ENCODE measurements at regions not wholly inside any gene's neighbourhood (a gene's known extent, or its start where the extent isn't known, plus 50 kb on each side); places are given as distances from the start of the nearest gene placed in this dataset.
A peak's percentile ranks its signal among the peaks of the same experiment; 100 is the strongest.

GRCh38 chr3:18234717-18235335, 190.3 kb downstream of the SATB1 start:
- no CpG with 5 or more reads among the region's 4 CpGs for WGBS (ENCODE audit: extremely low coverage, insufficient coverage, low lambda C conversion rate)
- Histone ChIP-seq H4K8ac (ENCODE audit: low read depth, low read length) (no peak overlapping the region), H3K4me3 (ENCODE audit: low read length) (no peak overlapping the region), H3K4ac (ENCODE audit: low read depth, low read length) (no peak overlapping the region), H3K18ac (ENCODE audit: low read length) (peak overlapping the region; percentile 80), H3K27ac (ENCODE audit: low read depth, low read length) (peak overlapping the region; percentile 23), H3K4me2 (ENCODE audit: low read length) (no peak overlapping the region), H3K9ac (ENCODE audit: low read length) (no peak overlapping the region), H3K27me3 (ENCODE audit: insufficient read depth, low read length, poor library complexity) (no peaks in the 10 kb centered on the region), H4K5ac (ENCODE audit: low read length) (no peak overlapping the region), H3K79me1 (ENCODE audit: low read length) (no peaks in the 10 kb centered on the region), H2AK5ac (ENCODE audit: low read length) (no peak overlapping the region), H2BK120ac (ENCODE audit: low read depth, low read length) (peak overlapping the region; percentile 61), H3K56ac (ENCODE audit: low read length) (no peak overlapping the region), H3K36me3 (ENCODE audit: control insufficient read depth, insufficient read depth, low read length) (no peaks in the 10 kb centered on the region), H3K23ac (ENCODE audit: low read length) (no peak overlapping the region), H3K79me2 (ENCODE audit: control insufficient read depth, insufficient read depth, low read length) (no peaks in the 10 kb centered on the region), H2BK5ac (ENCODE audit: low read length) (peak overlapping the region; percentile 10), H3K4me1 (ENCODE audit: control insufficient read depth, low read depth, low read length) (peaks cover 16% of the 10 kb centered on the region), H2BK15ac (replicated peaks; ENCODE audit: low read depth) (no peak overlapping the region)
- DNase-seq = peak; percentile 49

DNA sequence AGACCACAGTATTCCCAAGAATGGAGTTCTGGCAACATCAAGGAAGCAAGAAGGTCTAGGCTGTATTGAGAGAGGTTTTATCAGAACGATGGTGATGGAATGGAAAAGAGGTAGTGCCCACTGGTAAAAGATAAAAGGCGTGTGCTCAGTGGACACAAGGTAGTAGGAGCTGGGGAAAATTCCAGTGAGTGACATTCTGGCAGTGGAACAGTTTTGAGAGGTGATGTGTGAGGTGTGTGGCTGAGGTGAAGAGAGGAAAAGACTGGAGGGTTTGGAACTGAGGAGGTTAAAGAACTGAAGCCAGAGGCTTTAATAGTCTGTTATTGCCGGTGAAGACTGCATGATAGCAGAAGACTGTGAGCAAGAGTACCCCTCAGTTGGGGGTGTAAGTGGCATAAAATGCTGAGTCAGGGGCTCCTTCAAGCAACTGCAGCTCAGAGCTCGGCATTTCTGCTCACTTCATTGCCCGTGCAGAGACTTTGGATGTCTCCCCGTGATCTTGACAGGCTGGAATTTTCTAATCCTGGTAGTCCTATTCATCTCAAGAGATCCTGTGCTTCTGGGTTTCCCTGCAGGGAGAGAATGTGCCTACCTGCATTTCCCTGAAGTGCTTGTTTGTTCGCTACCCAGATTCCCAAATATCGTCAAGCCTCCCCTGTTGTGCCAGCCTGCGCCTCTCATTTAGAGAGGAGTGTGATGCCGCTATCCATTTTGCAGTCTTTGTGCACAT, 191.0 kb downstream of the SATB1 start:
- H3K27ac ChIP-seq (ENCODE audit: low read depth, low read length) = peak overlapping the region; percentile 87
- no peak overlapping the region for H3K4me3 ChIP-seq (ENCODE audit: low read length)
- peak overlapping the region; percentile 7 for H3K4ac ChIP-seq (ENCODE audit: low read depth, low read length)
- peak overlapping the region; percentile 40 for H2AK5ac ChIP-seq (ENCODE audit: low read length)
- peaks cover 16% of the 10 kb centered on the region for H3K4me1 ChIP-seq (ENCODE audit: control insufficient read depth, low read depth, low read length)
- H3K27me3 ChIP-seq (ENCODE audit: insufficient read depth, low read length, poor library complexity) = no peaks in the 10 kb centered on the region
- H3K79me2 ChIP-seq (ENCODE audit: control insufficient read depth, insufficient read depth, low read length) = no peaks in the 10 kb centered on the region
- no CpG with 5 or more reads among the region's 10 CpGs for WGBS (ENCODE audit: extremely low coverage, insufficient coverage, low lambda C conversion rate)
- H2BK5ac ChIP-seq (ENCODE audit: low read length) = peak overlapping the region; percentile 87
- no peak overlapping the region for H3K9ac ChIP-seq (ENCODE audit: low read length)
- no peaks in the 10 kb centered on the region for H3K36me3 ChIP-seq (ENCODE audit: control insufficient read depth, insufficient read depth, low read length)
- H2BK15ac ChIP-seq (replicated peaks; ENCODE audit: low read depth) = no peak overlapping the region
- peak overlapping the region; percentile 39 for H3K18ac ChIP-seq (ENCODE audit: low read length)
- DNase-seq = peak; percentile 87
- peak overlapping the region; percentile 48 for H2BK120ac ChIP-seq (ENCODE audit: low read depth, low read length)
- H3K23ac ChIP-seq (ENCODE audit: low read length) = no peak overlapping the region
- no peak overlapping the region for H3K4me2 ChIP-seq (ENCODE audit: low read length)
- no peaks in the 10 kb centered on the region for H3K79me1 ChIP-seq (ENCODE audit: low read length)
- H3K56ac ChIP-seq (ENCODE audit: low read length) = peak overlapping the region; percentile 40
- no peak overlapping the region for H4K8ac ChIP-seq (ENCODE audit: low read depth, low read length)
- no peak overlapping the region for H4K5ac ChIP-seq (ENCODE audit: low read length)

- no CpG with 5 or more reads among the region's 3 CpGs for WGBS (ENCODE audit: extremely low coverage, insufficient coverage, low lambda C conversion rate)
- Histone ChIP-seq H3K18ac (ENCODE audit: low read length) (no peak overlapping the region), H3K4me2 (ENCODE audit: low read length) (no peak overlapping the region), H2BK15ac (replicated peaks; ENCODE audit: low read depth) (no peak overlapping the region), H4K5ac (ENCODE audit: low read length) (no peak overlapping the region), H3K36me3 (ENCODE audit: control insufficient read depth, insufficient read depth, low read length) (no peaks in the 10 kb centered on the region), H3K23ac (ENCODE audit: low read length) (no peak overlapping the region), H4K8ac (ENCODE audit: low read depth, low read length) (no peak overlapping the region), H2AK5ac (ENCODE audit: low read length) (no peak overlapping the region), H3K27ac (ENCODE audit: low read depth, low read length) (no peak overlapping the region), H3K4me1 (ENCODE audit: control insufficient read depth, low read depth, low read length) (peaks cover 16% of the 10 kb centered on the region), H2BK5ac (ENCODE audit: low read length) (no peak overlapping the region), H3K56ac (ENCODE audit: low read length) (no peak overlapping the region), H3K4me3 (ENCODE audit: low read length) (no peak overlapping the region), H3K4ac (ENCODE audit: low read depth, low read length) (no peak overlapping the region), H3K79me2 (ENCODE audit: control insufficient read depth, insufficient read depth, low read length) (no peaks in the 10 kb centered on the region), H3K79me1 (ENCODE audit: low read length) (no peaks in the 10 kb centered on the region), H3K27me3 (ENCODE audit: insufficient read depth, low read length, poor library complexity) (no peaks in the 10 kb centered on the region), H2BK120ac (ENCODE audit: low read depth, low read length) (no peak overlapping the region), H3K9ac (ENCODE audit: low read length) (no peak overlapping the region)
- DNase-seq = no peak
Measured at GRCh38 chr3:18232317-18232716, 192.8 kb downstream of the SATB1 start.

GRCh38 chr3:18228060-18228459, 197.1 kb downstream of the SATB1 start:
- no peak overlapping the region for H3K27ac ChIP-seq (ENCODE audit: low read depth, low read length)
- no peak for DNase-seq
- H2BK5ac ChIP-seq (ENCODE audit: low read length) = no peak overlapping the region
- no peaks in the 10 kb centered on the region for H3K79me2 ChIP-seq (ENCODE audit: control insufficient read depth, insufficient read depth, low read length)
- no peak overlapping the region for H3K4me3 ChIP-seq (ENCODE audit: low read length)
- H3K23ac ChIP-seq (ENCODE audit: low read length) = no peak overlapping the region
- no peak overlapping the region for H3K9ac ChIP-seq (ENCODE audit: low read length)
- no peak overlapping the region for H3K4me2 ChIP-seq (ENCODE audit: low read length)
- no peak overlapping the region for H3K18ac ChIP-seq (ENCODE audit: low read length)
- no peaks in the 10 kb centered on the region for H3K27me3 ChIP-seq (ENCODE audit: insufficient read depth, low read length, poor library complexity)
- H2BK15ac ChIP-seq (replicated peaks; ENCODE audit: low read depth) = no peak overlapping the region
- WGBS (ENCODE audit: extremely low coverage, insufficient coverage, low lambda C conversion rate) = no CpG with 5 or more reads among the region's 1 CpG
- no peaks in the 10 kb centered on the region for H3K36me3 ChIP-seq (ENCODE audit: control insufficient read depth, insufficient read depth, low read length)
- no peak overlapping the region for H2AK5ac ChIP-seq (ENCODE audit: low read length)
- H3K79me1 ChIP-seq (ENCODE audit: low read length) = no peaks in the 10 kb centered on the region
- no peak overlapping the region for H3K56ac ChIP-seq (ENCODE audit: low read length)
- H3K4ac ChIP-seq (ENCODE audit: low read depth, low read length) = no peak overlapping the region
- no peak overlapping the region for H4K8ac ChIP-seq (ENCODE audit: low read depth, low read length)
- H4K5ac ChIP-seq (ENCODE audit: low read length) = no peak overlapping the region
- H2BK120ac ChIP-seq (ENCODE audit: low read depth, low read length) = no peak overlapping the region
- H3K4me1 ChIP-seq (ENCODE audit: control insufficient read depth, low read depth, low read length) = no peaks in the 10 kb centered on the region

- Histone ChIP-seq H3K27ac (ENCODE audit: low read depth, low read length) (no peak overlapping the region), H3K18ac (ENCODE audit: low read length) (no peak overlapping the region), H3K4me2 (ENCODE audit: low read length) (no peak overlapping the region), H3K56ac (ENCODE audit: low read length) (no peak overlapping the region), H3K36me3 (ENCODE audit: control insufficient read depth, insufficient read depth, low read length) (no peaks in the 10 kb centered on the region), H3K4ac (ENCODE audit: low read depth, low read length) (no peak overlapping the region), H4K5ac (ENCODE audit: low read length) (no peak overlapping the region), H3K4me3 (ENCODE audit: low read length) (no peak overlapping the region), H3K23ac (ENCODE audit: low read length) (no peak overlapping the region), H3K27me3 (ENCODE audit: insufficient read depth, low read length, poor library complexity) (no peaks in the 10 kb centered on the region), H3K9ac (ENCODE audit: low read length) (no peak overlapping the region), H4K8ac (ENCODE audit: low read depth, low read length) (no peak overlapping the region), H3K79me2 (ENCODE audit: control insufficient read depth, insufficient read depth, low read length) (no peaks in the 10 kb centered on the region), H2BK120ac (ENCODE audit: low read depth, low read length) (no peak overlapping the region), H2AK5ac (ENCODE audit: low read length) (no peak overlapping the region), H2BK15ac (replicated peaks; ENCODE audit: low read depth) (no peak overlapping the region), H2BK5ac (ENCODE audit: low read length) (no peak overlapping the region), H3K79me1 (ENCODE audit: low read length) (no peaks in the 10 kb centered on the region), H3K4me1 (ENCODE audit: control insufficient read depth, low read depth, low read length) (no peaks in the 10 kb centered on the region)
- DNase-seq = no peak
- WGBS (ENCODE audit: extremely low coverage, insufficient coverage, low lambda C conversion rate) = no CpG with 5 or more reads among the region's 3 CpGs
Measured at GRCh38 chr3:18225709-18226108, 199.4 kb downstream of the SATB1 start.
